ENCODE measurements at regions not wholly inside any gene's neighbourhood (a gene's known extent, or its start where the extent isn't known, plus 50 kb on each side); places are given as distances from the start of the nearest gene placed in this dataset.
"Not testable (repeated sequence)": the region's sequence is repeated elsewhere in the genome, so short reads cannot be mapped to it uniquely, and the experiment has no call there.

DNA sequence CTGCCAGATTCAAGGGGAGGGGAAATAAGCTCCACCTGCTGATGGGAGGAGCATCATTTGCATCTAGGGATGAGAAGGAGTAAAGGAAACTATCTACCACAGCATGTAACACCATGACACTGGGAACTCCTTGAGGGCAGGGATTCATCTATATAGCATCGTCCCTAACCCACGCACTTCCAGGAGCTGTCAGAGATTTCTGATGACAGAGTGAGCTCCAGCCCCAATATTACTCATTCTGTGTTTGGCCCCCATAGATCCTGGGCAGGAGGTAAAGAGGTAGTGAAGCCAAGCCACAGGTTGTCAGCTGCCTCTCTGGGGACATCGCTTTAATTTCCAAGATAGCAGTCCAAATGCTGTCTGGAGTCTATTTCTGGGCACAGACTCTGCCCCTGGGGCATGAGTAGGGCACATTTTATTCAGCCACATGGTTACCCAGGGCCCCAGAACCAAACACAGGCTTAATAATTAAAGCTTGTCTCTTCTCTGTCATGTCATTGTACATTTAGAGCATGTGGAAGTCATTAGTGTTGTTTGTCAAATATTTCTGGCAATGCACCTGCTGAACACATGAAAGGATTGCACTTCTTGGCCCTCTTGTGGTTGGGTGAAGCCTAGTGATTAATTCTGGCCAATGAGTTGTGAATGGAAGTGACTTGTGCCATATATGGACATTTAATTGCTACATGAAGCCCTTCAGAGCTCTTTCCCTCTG lies 105.9 kb upstream of the POU3F1 start:
- DNase-seq = no peak

DNA sequence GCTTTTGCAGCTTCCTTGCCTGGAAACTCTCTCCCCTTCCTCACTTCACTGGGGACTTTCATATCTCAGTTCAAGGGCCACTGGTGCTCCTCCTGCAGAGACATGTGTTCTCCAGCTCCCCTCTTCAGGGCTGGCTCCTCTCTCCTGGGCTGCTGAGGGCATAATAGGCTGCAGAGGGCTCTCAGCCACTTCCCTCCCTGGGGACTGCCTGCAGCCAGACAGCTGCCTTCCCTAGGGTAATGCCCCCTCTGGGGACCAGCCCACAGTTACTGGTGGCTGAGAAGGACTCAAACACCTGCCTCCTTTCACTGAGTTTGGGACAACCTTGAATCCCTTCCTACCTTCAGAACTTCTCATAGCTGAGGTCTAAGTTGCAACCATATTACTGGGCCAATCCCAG lies 104.8 kb upstream of the POU3F1 start:
- DNase-seq = no peak

DNA sequence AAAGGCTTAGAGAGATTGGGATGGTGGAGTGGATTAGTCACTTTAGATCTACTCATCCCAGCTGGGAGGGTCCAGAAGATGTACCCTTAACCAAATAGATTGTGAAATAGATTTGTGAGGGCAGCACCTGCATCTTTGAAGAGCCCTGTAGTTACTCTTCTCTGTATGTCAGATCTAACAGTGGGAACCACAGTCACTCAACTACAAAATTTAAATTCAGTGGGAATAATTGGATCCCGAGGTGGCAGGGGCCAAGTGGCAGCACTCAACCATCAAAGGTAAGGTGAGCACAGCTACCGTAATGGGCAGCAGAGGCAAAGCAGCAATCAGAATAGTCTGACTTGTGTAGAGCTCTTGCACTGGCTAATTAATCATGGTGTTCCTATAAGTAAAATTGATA lies 99.5 kb upstream of the POU3F1 start:
- not testable (repeated sequence) for DNase-seq

DNA sequence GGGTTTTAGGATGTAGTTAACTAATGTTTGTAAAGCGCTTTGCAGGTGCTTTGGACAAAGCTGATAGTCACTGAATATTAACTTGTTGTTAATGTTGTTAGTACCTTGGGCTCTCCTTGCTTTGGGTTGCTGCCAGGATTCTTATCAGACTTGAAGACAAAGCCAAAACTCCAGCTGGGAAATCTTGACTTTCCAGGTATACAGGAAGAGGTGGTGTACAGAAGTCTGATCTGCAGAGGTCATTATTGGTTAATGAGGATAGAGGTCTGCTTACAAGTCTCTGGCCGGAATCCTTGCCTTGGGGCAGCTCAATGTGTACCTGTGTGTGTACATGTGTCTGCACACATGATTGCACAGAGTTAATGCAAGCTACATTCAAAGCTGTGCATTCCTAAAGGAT lies 96.0 kb upstream of the POU3F1 start:
- DNase-seq = no peak

DNA sequence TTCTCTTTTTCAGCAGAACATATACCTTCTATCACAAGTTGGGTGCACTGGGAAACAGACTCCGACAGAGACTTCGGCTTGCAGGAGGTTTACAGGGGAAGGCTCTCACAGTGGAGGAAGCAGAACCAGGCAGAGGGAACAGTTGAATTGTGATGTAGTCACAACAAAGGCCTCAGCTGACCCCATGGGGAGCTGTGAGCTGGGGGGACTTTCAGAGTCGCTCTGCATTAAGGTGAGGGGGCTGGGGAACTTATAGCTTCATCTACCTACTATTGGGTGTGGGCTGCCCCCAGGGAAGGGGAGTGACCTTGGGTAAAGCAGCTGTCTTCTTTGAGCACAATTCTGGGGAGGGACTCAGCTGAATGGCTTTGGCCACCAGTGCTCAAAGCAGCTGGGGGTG lies 94.9 kb upstream of the POU3F1 start:
- DNase-seq = no peak

DNA sequence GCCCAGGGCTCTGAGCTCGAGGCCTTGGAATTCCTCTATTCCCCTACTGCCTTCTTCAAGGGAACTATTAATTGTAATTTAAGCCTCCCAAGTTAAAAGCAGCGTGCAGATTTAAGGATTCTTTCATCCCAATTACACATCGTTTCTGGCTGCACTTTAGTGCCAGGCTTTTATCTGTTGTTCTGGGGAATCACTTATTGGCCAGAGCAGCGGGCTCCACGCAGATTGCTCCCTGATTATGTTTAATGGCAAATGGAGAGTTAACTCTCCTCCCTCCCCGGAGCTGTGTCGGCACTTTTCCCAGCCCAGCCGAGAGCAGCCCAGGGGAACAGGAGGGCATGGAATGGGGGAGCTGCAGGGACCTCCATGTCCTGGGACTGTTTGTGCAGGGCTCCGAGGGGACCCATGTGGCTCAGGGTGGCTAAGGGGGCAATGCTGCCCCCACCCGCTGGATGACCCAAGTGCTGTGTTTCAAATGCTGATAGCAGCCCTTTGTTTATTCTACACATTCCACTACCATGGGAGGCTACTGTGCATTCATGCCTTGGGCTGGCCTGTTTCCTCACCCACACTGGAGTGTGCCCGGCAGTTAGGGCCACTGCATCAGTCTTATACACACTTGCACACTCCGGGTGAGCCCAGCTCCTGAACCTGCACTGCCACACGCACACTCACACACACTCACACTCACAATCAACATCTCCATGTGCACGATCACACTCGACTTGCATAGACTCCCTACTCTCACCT lies 93.3 kb upstream of the POU3F1 start:
- DNase-seq = no peak

DNA sequence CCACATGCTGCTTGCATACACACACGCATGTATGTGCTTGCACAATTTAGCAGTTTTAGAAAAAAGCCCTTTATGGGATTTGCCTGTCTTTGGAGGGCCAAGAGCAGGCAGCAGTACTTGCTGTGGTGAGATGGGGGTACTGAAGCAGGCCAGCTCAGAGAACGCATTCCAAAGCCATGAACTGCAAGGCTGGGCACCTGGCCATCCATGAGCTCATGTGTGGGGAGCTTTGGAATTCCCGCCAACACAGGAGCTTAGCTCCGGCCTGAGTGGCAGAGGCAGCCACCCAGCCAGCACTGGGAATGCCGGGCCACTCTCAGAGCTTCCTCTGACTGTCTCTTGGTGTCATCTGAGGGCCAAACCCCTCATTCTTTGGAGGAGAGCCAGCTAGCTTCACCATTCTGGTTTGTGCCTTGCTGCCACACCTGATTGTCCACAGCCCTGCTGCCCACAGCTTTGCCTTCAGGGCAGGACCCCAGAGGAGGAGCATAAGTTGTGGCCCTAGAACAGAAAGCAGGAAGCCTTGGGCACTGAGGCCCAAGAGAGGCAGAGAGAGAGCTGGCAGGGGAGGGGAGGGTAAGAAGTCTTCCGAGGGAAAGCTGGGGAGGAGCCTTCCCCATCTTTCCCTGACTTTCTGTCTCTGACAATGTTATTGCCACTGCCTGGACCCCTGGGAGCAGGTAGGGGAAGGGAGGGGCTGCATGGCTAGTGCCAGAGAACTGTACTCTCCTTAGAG lies 92.1 kb upstream of the POU3F1 start:
- DNase-seq = no peak

DNA sequence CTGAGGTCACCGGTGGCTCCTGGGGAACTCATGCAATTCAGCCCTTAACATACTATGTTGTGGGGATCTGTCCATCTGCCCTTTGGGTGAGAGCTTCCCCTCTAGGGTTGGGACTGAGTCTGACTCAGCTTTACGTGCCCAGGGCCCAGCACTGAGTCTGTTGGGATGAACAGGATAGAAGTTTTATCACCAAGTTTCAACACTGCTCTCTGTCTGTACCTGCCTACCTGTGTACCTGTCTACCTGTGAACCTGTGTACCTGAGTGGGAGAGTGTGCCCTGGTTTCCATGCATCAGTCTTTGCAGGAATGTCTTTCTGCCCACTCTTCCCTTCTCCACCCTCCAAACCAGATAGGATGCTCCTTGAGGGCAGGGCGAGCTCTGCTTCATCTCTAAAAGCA lies 90.6 kb upstream of the POU3F1 start:
- DNase-seq = no peak

DNA sequence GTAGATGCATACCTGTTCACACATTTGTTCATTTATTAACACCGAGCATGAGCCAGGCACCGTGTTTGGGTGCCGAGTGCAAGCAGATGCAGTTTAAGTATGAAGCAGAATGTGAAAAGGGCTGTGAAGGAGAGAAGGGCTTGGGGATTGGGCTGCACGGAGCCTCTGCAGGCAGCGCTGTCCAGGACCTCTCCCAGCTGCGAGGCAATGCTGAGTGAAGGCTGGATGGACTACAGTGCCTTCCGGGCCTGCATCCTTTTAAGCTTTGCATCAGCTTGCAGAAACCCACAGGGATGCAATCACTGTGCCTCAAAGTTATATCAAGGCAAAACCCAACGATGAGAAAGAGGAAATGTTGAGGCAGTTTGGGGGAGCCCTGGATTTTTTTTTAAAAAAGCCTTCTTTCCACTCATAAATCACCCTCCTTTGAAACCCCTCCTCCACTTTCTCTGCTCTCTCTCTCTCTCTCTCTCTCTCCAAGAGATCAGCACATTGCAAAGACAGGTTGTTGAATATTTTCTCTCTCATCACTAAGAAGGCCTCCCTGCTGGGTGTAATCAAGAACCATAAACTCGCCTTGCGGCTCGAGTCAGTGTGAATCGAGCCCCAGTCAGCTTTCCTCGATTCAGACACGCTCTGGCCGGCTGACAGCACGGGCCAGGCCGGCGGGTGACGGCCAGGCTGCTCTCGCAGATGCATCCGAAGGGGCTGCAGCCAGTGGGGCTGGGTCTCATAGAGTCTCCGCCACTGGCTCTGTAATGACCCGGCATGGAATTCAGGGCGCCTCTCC lies 89.2 kb upstream of the POU3F1 start:
- DNase-seq = no peak

DNA sequence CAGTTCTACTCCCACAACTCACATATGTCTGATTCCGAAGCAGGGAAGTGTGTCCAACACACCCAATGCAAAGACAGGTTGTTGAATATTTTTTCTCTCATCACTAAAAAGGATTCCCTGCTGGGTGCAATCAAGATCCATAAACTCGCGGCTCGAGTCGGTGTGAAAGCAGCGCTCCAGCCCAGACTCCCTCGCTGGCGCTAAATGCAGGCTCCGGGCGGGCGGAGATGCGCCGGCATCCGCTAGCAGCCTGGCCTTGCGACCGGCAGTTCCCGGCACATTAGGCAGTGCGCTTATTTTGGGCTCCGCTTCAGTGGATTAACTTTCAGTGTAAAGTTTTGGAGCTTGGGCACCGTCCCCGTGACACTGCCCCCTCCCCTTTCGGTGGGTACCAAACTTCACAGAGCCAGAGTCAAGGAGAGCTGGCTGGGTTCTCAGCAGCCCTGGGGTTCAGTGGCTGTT lies 87.7 kb upstream of the POU3F1 start:
- DNase-seq = no peak

DNA sequence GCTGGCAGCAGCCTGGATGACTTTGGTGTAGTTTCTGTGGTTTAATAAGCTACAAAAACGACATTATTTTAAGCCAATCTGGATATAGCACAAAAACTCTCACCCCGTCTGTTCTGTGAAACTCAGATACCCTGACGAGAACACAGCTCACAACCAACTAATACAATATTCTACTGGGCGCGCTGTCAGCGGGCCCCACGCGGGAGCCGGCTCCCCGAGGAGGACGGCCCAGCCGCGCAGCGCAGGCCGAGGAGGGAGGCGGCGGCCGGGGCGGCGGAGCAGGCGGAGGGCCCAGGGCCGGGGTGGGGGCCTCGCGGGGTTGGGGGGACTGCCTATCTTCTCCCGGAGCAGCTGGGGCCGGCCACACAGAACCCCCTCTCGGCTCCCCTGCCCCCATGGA lies 87.2 kb upstream of the POU3F1 start:
- DNase-seq = no peak

DNA sequence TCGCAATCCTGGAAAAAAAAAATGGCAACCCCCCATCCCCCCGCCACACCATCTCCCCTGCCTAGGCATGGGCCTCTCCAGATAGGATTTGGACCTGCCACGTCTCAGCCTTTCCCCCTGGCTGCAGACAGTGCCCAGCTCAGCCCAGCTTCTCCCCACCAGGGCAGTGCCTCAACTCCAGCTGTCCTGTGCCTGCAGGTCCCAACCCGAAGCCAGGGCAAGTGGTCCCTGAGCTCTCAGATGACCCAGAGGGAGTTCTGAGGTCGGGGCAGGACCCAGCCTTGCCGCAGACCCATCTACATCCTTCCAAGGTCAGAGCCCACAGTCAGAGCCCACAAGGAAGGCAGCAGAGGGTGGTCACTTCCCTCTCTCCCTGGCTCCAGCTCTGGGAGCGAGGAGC lies 86.7 kb upstream of the POU3F1 start:
- DNase-seq = no peak

DNA sequence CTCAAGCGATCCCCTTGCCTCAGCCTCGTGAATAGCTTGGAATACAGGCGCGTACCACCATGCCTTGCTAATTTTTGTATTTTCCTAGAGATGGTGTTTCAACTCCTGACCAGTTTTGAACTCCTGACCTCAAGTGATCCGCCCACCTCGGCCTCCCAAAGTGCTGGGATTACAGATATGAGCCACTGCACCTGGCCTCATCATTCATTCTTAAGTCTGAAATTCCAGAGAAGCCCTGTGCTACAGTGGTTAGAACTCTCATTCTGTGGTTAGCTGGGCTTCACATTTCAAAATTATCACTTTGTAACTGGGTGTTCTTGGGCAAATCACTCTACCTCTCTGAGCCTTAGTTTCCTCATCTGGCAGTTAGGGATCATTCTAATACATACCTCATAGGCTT lies 86.1 kb upstream of the POU3F1 start:
- DNase-seq = no peak

DNA sequence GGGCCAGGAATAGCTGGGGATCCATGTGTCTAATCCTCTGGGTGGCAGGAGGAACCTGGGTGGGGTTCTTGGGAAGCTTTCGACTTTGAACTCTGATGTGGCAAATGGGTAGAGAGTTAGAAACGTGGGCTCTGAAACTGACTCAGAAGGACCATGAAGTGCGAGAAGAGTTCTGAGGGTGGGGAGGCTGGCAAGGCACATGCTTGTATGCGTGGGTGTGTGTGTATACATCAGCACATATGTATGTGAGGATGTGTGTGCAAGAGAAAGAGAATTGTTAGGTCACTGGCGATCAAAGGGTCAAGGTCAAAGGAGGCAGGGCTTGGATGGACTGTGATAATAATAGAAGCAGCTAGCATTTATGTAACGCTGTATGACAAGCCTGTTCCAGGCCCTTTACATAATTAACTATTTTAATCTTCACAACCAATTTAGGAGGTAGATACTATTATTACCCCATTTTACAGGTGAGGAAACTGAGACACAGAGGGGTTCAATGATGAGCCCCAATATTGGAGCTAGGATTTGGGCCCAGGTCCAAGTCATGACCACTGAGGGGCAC lies 84.5 kb upstream of the POU3F1 start:
- DNase-seq = no peak

DNA sequence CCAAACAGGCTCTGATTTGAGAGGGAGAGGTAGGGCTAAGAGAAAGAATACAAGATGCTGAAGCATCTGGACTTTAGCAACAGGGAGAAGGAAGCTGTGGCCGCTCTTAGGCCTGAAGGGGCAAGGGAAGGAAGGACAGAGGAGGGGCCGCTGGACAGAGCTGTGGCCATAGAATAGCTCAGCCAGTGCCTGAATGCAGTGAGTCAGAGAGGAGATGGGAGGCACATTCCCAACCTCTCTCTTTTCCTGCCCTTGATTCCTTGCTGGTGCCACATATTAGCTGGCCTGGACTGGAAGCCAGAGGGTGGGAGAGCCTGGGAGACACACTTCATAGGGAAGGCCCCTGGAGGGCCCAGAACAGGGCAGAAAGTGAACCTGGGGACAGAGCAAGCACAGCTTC lies 83.4 kb upstream of the POU3F1 start:
- DNase-seq = no peak

DNA sequence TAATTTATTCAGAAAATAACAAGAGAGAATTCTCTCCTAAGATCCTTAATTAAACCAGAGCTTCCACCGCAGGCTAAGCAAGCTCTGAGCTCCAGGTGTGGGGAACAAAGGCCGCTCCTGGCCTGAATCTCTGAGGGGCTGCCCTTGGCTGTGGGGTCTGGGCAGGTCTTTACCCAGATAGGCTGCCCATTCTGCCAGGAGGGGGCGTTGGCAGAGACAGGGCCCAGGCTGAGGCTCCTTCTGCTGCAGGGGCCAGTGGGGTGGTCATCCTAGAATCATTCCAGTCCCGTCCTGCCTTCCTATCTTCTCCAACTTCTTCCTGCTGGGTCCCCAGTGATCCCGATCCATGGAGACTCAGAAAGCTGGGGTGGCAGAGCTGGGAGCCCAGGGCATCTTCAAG lies 82.9 kb upstream of the POU3F1 start:
- no peak for DNase-seq

DNA sequence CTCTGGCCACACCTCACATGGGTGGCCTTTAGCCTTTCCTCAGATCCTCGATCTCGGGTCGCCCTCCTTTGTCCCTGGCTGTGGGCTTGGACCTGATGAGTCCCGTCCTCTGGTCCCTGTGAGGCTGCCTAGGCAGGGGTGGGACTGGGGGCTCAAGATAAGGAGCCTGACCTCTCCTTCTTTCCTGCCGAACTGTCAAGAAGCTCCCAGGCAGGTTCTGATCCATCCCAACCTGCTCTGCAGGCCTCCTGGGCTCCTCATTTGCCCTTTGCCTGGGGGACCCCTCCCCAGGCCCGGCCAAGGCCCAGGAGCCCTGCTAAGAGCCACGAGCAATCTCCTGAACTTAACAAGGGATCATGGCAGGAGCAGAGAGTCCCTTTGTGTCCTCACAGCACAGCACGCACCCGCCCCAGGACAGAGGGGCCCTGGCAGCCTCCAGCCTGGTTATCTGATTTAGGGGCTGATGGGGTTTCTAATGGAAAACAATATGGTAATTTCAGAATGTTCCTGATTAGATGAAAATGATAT lies 82.4 kb upstream of the POU3F1 start:
- no peak for DNase-seq

DNA sequence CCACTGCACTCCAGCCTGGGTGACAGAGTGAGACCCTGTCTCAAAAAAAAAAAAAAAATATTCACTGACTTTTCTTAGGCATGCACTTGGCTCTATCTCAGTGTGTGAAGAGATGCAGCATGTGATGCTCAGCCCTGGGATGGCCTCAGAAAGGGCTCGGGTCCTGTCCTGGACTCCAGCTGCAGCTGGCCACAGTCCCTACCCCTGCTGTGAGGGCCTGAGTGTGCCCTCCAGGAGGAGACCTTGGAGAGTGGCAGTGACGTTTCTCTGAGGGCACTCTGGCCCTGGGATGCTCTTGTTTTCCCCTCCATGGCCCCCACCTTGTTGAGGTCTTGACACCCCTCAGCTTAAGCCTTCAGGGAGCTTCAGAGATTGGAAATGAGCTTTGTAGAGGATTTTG lies 81.9 kb upstream of the POU3F1 start:
- DNase-seq = no peak

DNA sequence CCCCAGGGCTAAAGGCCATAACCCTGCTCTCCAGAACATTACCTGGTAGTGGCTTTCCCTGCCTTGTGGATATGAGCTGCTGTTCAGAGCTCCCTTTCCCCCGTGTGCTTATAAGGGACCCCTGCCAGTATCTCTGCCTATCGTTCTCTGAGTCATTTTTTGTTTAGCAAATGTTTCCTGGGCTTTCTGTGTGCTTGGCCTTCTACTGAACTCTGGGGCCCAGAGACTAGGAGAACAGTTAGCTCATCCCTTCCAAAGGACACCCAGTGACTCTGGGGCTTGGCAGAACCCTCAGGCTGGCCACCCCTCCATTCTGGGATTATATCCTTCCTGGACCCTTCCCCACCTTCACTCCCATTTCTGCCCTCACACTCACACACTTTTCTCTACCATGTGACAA lies 80.8 kb upstream of the POU3F1 start:
- no peak for DNase-seq

DNA sequence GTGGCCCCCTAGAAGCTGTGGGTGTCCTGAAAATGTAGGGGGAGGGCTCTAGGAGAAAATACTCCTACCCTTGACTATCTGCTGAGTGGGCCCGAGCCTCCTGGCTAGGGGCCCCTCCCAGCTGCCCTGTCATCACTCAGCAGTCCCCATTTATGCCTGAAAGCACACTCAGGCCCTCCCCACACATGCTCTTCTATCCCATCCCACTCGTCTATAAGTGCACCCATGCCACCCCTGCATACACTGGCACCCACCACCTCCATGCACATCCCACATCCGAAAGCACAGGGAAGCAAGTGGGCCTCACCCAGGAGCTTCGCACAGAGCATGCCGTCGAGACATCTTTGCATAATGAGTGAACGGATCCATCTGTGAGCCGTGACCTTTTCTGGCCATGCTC lies 80.4 kb upstream of the POU3F1 start:
- no peak for DNase-seq

DNA sequence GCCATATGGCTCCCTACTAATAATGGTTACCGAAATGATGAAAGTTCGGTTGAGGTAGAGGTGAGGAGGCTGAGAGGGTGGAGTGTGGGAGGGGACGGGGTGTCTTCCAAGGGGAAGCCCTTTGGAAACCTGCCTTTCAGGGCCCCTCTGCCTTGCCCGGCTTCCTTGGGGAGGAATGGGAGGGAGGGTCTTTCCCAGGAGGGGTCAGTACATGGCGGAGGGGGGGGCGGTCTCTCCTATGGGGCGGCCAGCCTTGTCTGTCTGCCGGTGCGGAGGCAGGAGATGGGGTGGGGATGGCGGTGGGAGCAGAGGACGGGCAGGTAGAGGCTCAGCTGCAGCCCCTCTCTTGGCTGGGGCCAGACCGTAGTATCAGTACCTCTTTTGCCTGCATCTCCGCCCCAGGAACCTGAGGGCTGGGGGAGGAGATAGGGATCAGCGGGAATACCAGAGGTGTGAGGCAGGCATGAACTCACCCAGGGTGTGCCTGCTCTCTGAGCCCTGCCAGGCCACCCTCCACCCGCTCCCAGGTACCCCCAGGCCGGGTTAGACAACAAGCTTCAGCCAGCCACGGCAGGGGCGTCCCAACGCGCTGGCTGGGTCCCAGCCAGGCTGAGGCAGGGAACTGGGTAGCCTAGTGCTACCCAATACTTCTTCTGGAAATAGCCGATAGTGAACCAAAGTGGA lies 79.4 kb upstream of the POU3F1 start:
- no peak for DNase-seq

DNA sequence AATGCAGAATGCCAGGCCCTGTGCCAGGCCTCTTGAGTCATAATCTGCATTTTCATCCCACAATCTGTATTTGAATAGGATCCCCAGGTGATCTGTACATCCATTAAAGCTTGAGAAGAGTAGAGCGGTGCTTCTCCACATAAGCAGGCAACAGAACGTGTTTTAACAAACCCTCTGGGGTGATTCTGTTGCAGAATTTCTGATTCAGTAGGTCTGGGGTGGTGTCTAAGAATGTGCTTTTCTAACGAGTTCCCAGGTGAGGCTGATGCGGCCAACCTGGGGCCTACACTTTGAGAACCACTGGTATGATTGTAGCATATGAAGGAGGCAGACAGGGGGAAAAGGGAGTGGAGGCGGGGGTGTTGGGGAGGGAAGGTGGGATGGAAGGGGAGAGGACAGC lies 78.4 kb upstream of the POU3F1 start:
- no peak for DNase-seq
